ENCODE measurements at regions not wholly inside any gene's neighbourhood (a gene's known extent, or its start where the extent isn't known, plus 50 kb on each side); places are given as distances from the start of the nearest gene placed in this dataset.
A peak's percentile ranks its signal among the peaks of the same experiment; 100 is the strongest.

- no TSS peak for BruUV-seq (replicated peaks)
- no peaks in the 10 kb centered on the region for H3K79me2 ChIP-seq (ENCODE audit: insufficient read depth, low read length)
- intact Hi-C loops (cut with micrococcal nuclease): loop anchor here (10.0 kb wide), 1 partner anchor 1276 kb away; no protein-coding TSS in a partner anchor
- ATAC-seq: peak; percentile 66; the same call in 1 of the 2 replicates
- H3K4me2 ChIP-seq (ENCODE audit: low read length): no peak overlapping the region
- no peaks in the 10 kb centered on the region for H4K20me1 ChIP-seq (ENCODE audit: insufficient read depth)
- TF ChIP-seq CTCF (IDR thresholded peaks at IDR 0.05 in 2 of 3, conservative IDR thresholded peaks at IDR 0.05 in 1 of 3; ENCODE audit: borderline replicate concordance in 1 of 3, insufficient read depth in 1 of 3, low read depth in 2 of 3, low read length in 2 of 3): peak; percentile 23 to 51 (median 47); a peak in 5 of 6 replicates
- no peak for TF ChIP-seq ZFX (IDR thresholded peaks at IDR 0.05)
- peak; percentile 59 for TF ChIP-seq RAD21 (IDR thresholded peaks at IDR 0.05; ENCODE audit: low read depth)
- H3K36me3 ChIP-seq (ENCODE audit: control insufficient read depth in 1 of 2, insufficient read depth in 2 of 2, low read length in 2 of 2): no peaks in the 10 kb centered on the region
- H3K27me3 ChIP-seq (ENCODE audit: insufficient read depth, low read length): no peaks in the 10 kb centered on the region
- H3K27ac ChIP-seq (ENCODE audit: low read depth, low read length): no peak overlapping the region
- ChIA-PET CTCF (interaction anchor here (1.5 kb wide), 1 partner anchor 70 kb away, joined by 4 read pairs; no protein-coding TSS in a partner anchor), POLR2A (no interaction called here), RAD21 (ENCODE audit: low non-redundant PET in 1 of 2, low total read pairs in 2 of 2, uncharacterized antibody in 2 of 2, unreplicated experiment in 2 of 2) (no interaction called here)
- H3K4me3 ChIP-seq (replicated peaks in 1 of 2; ENCODE audit: low read depth in 1 of 2, low read length in 2 of 2): no peak overlapping the region
- H3K4me1 ChIP-seq (ENCODE audit: control insufficient read depth in 1 of 2, insufficient read depth in 2 of 2, low read length in 2 of 2): no peaks in the 10 kb centered on the region
- no peaks in the 10 kb centered on the region for H3K9me3 ChIP-seq (ENCODE audit: control insufficient read depth in 1 of 2, insufficient read depth in 1 of 2, low read depth in 1 of 2, low read length in 2 of 2)
- H2AFZ ChIP-seq (ENCODE audit: low read depth, low read length, poor library complexity, severe bottlenecking): no peak overlapping the region
- no peak for DNase-seq (ENCODE audit: low read depth, low spot score)
- no peaks in the 10 kb centered on the region for H3K9me2 ChIP-seq (ENCODE audit: insufficient read depth)
- no peak overlapping the region for H3K9ac ChIP-seq (ENCODE audit: low read length)
Observed at GRCh38 chr7:47170516-47170915, 411.4 kb downstream of the TNS3 start.

- Histone ChIP-seq H3K4me3 (replicated peaks in 1 of 2; ENCODE audit: low read depth in 1 of 2, low read length in 2 of 2) (no peak overlapping the region), H3K36me3 (ENCODE audit: control insufficient read depth in 1 of 2, insufficient read depth in 2 of 2, low read length in 2 of 2) (no peaks in the 10 kb centered on the region), H3K9ac (ENCODE audit: low read length) (no peak overlapping the region), H3K9me3 (ENCODE audit: control insufficient read depth in 1 of 2, insufficient read depth in 1 of 2, low read depth in 1 of 2, low read length in 2 of 2) (no peaks in the 10 kb centered on the region), H3K4me2 (ENCODE audit: low read length) (no peak overlapping the region), H2AFZ (ENCODE audit: low read depth, low read length, poor library complexity, severe bottlenecking) (no peak overlapping the region), H3K27ac (ENCODE audit: low read depth, low read length) (no peak overlapping the region), H3K79me2 (ENCODE audit: insufficient read depth, low read length) (no peaks in the 10 kb centered on the region), H3K4me1 (ENCODE audit: control insufficient read depth in 1 of 2, insufficient read depth in 2 of 2, low read length in 2 of 2) (no peaks in the 10 kb centered on the region), H3K27me3 (ENCODE audit: insufficient read depth, low read length) (no peaks in the 10 kb centered on the region), H3K9me2 (ENCODE audit: insufficient read depth) (no peaks in the 10 kb centered on the region), H4K20me1 (ENCODE audit: insufficient read depth) (no peaks in the 10 kb centered on the region)
- intact Hi-C loops (cut with micrococcal nuclease): no loop called here
- DNase-seq (ENCODE audit: low read depth, low spot score): no peak
- no peak for ATAC-seq
- BruUV-seq (replicated peaks): no TSS peak
- ChIA-PET CTCF (no interaction called here), RAD21 (ENCODE audit: low non-redundant PET in 1 of 2, low total read pairs in 2 of 2, uncharacterized antibody in 2 of 2, unreplicated experiment in 2 of 2) (no interaction called here), POLR2A (no interaction called here)
- no peak for TF ChIP-seq REST (IDR thresholded peaks at IDR 0.05; ENCODE audit: low read depth)
- no peak for TF ChIP-seq ELF1 (IDR thresholded peaks at IDR 0.05; ENCODE audit: borderline replicate concordance, low read depth)
- TF ChIP-seq SP1 (IDR thresholded peaks at IDR 0.05; ENCODE audit: low read depth): no peak
- TF ChIP-seq POLR2AphosphoS5 (IDR thresholded peaks at IDR 0.05; ENCODE audit: low read depth, low read length): no peak
- no peak for TF ChIP-seq ATF3 (IDR thresholded peaks at IDR 0.05)
- TF ChIP-seq ZFX (IDR thresholded peaks at IDR 0.05): no peak
- TF ChIP-seq SIN3A (IDR thresholded peaks at IDR 0.05; ENCODE audit: low read depth): no peak
- TF ChIP-seq, protein P1, sequence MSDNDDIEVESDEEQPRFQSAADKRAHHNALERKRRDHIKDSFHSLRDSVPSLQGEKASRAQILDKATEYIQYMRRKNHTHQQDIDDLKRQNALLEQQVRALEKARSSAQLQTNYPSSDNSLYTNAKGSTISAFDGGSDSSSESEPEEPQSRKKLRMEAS (IDR thresholded peaks at IDR 0.05): no peak
- no peak for TF ChIP-seq JUND (IDR thresholded peaks at IDR 0.05)
- no peak for TF ChIP-seq ZBTB33 (IDR thresholded peaks at IDR 0.05; ENCODE audit: extremely low read depth, insufficient replicate concordance, low read length)
- no peak for TF ChIP-seq EZH2phosphoT487 (IDR thresholded peaks at IDR 0.05; ENCODE audit: borderline replicate concordance)
Observed at GRCh38 chr7:47154791-47155190, 427.1 kb downstream of the TNS3 start.
